D721Med (cell line): ENCODE measurements at regions not wholly inside any gene's neighbourhood (a gene's known extent, or its start where the extent isn't known, plus 50 kb on each side); places are given as distances from the start of the nearest gene placed in this dataset.
"Not testable (repeated sequence)": the region's sequence is repeated elsewhere in the genome, so short reads cannot be mapped to it uniquely, and the experiment has no call there.

Source experiments
- DNase-seq: peaks from one replicate; pipeline ENCODE4 v3.0.0; 2011; ENCODE audit warnings: low spot score; ENCODE audit not compliant: insufficient read length
- FAIRE-seq: peaks from 2 replicates; lab custom pipeline; 2011; peaks lifted over from hg19 to GRCh38; lab: Jason Lieb, UNC
- TF ChIP-seq, protein P1 (sequence below): IDR thresholded peaks from 2 replicates; pipeline ENCODE4 v1.5.1; 2012; ENCODE audit warnings: mild to moderate bottlenecking, control low read depth; ENCODE audit not compliant: insufficient read depth; ENCODE audit errors: missing control alignments

DNA sequence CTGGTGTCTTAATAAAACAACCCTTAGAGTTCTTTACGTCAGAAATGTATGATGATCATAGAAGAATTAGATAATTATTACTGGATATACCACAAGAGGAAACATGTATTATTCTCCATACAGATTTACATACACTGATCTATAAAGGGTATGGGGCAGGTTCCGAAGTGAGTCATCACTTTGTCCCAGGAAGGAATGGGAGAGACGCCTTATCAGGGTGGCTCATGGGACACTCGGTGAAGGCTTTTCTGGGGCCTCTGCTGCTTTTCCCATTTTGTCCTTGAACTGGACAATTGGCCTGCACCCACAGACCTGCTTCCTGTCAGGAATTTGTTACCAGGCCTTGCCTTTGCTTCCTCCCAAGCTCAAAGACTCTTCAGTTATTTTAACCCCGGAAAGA is 233.8 kb upstream of the RUNX1 start:
- TF ChIP-seq, protein P1, sequence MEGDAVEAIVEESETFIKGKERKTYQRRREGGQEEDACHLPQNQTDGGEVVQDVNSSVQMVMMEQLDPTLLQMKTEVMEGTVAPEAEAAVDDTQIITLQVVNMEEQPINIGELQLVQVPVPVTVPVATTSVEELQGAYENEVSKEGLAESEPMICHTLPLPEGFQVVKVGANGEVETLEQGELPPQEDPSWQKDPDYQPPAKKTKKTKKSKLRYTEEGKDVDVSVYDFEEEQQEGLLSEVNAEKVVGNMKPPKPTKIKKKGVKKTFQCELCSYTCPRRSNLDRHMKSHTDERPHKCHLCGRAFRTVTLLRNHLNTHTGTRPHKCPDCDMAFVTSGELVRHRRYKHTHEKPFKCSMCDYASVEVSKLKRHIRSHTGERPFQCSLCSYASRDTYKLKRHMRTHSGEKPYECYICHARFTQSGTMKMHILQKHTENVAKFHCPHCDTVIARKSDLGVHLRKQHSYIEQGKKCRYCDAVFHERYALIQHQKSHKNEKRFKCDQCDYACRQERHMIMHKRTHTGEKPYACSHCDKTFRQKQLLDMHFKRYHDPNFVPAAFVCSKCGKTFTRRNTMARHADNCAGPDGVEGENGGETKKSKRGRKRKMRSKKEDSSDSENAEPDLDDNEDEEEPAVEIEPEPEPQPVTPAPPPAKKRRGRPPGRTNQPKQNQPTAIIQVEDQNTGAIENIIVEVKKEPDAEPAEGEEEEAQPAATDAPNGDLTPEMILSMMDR = no peak
- DNase-seq = no peak
- FAIRE-seq = no peak

DNA sequence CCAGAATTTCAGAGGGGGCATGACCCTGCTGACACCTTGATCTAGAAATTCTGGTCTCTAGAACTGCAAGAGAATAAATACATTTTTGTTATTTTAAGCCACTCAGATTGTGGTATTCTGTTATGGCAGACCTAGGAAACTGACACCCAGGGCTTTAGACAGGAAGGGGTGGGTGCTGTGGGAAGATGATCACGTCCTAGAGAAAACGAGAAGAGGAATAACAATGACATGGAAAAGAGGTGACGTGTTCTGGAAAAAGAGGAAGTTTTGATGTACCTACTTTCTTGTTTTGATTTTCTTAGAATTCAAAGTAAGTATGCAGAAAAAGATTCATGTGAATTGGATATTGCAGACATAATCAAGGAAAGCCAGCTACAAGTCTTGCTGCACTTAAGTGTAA is 232.9 kb upstream of the RUNX1 start:
- FAIRE-seq = no peak
- no peak for DNase-seq
- TF ChIP-seq, protein P1 = no peak

DNA sequence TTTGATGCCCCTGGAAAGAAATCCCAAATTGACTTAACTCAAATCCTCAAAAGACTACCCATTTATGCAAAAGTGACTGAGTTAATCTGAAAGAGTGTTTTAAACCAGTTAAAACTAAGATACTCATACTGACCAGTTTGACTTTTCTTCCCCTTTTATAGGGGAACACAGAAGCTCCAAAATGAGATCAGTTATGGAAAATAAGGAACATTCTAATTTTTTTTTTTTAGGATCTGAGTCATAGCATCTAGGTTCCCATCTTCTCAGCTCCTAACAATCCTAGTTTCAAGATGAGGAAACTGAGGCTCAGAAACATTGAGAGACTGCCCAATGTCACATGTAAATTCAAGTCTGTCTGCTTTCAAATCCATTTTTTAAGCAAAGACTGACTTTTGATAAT is 231.1 kb upstream of the RUNX1 start:
- TF ChIP-seq, protein P1 = no peak
- FAIRE-seq (no peak), DNase-seq (no peak)

DNA sequence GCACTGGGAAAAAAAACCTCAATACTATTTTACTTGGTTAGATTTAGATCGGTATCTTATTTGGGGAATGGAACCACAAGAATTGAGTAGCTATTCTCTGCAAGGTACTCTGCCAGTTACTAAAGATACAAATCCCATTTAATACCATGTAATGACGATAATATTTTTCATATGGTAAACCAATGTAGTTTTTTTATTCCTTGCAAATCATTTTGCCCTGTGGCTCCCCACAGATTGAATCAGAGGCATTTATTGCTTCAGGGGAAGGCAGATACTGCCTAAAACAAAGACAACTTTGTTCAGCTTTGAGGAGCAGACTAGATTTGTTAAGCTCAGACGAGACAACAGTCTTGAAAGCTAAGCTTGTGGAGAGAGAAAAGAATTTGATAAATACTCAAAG is 226.7 kb upstream of the RUNX1 start:
- FAIRE-seq (no peak), DNase-seq (no peak)
- TF ChIP-seq, protein P1 = no peak

DNA sequence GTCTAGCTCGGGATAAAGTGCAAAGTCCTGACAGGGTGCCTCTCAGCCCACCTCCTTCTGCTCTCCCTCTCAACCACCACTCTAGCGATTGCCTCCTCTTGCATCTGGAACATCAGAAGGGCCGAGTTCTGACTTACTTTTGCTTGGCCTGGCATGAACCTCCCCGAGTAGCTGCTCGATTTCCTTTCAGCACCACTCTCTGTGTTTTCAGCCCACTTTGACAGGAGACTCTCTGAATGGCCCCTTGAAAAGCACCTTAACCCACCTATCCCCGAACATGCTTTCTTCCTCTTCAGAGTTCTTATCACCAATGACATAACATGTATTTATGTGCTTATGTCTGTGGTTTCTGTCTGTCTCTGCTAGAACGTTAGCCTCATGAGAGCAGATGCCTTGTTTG is 225.8 kb upstream of the RUNX1 start:
- FAIRE-seq (no peak), DNase-seq (no peak)
- TF ChIP-seq, protein P1 = no peak

GRCh38 chr21:35274090-35274489 is 225.0 kb upstream of the RUNX1 start:
- TF ChIP-seq, protein P1 = no peak
- FAIRE-seq (no peak), DNase-seq (no peak)

DNA sequence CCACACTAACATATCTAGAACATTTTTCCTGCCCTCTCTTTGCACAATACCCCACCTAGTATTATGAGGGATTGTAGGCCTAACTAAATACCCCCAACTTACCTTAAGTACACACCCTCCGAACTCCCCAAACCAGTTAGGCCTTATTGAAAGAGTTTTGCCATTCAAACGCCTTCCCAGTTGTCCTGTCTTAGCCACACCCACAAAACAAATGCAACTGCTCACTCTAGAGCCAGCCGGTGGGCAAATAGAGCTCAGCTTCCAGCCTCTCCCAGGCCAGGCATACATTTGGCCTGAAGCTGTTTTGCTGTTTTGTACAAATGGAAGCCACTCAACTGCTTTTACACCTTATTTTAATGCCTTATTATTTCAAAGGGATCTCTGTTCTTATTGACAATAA is 224.2 kb upstream of the RUNX1 start:
- FAIRE-seq (no peak), DNase-seq (no peak)
- TF ChIP-seq, protein P1 = no peak

DNA sequence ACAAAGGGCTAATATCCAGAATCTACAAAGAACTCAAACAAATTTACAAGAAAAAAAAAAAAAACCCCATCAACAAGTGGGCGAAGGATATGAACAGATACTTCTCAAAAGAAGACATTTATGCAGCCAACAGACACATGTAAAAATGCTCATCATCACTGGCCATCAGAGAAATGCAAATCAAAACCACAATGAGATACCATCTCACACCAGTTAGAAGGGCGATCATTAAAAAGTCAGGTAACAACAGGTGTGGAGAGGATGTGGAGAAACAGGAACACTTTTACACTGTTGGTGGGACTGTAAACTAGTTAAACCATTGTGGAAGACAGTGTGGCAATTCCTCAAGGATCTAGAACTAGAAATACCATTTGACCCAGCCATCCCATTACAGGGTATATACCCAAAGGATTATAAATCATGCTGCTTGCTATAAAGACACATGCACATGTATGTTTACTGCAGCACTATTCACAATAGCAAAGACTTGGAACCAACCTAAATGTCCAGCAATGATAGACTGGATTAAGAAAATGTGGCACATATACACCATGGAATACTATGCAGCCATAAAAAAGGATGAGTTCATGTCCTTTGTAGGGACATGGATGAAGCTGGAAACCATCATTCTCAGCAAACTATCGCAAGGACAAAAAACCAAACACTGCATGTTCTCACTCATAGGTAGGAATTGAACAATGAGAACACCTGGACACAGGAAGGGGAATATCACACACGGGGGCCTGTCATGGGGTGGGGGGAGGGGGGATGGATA is 222.4 kb upstream of the RUNX1 start:
- DNase-seq, FAIRE-seq: not testable (repeated sequence)
